ENCODE measurements at regions not wholly inside any gene's neighbourhood (a gene's known extent, or its start where the extent isn't known, plus 50 kb on each side); places are given as distances from the start of the nearest gene placed in this dataset.

DNA sequence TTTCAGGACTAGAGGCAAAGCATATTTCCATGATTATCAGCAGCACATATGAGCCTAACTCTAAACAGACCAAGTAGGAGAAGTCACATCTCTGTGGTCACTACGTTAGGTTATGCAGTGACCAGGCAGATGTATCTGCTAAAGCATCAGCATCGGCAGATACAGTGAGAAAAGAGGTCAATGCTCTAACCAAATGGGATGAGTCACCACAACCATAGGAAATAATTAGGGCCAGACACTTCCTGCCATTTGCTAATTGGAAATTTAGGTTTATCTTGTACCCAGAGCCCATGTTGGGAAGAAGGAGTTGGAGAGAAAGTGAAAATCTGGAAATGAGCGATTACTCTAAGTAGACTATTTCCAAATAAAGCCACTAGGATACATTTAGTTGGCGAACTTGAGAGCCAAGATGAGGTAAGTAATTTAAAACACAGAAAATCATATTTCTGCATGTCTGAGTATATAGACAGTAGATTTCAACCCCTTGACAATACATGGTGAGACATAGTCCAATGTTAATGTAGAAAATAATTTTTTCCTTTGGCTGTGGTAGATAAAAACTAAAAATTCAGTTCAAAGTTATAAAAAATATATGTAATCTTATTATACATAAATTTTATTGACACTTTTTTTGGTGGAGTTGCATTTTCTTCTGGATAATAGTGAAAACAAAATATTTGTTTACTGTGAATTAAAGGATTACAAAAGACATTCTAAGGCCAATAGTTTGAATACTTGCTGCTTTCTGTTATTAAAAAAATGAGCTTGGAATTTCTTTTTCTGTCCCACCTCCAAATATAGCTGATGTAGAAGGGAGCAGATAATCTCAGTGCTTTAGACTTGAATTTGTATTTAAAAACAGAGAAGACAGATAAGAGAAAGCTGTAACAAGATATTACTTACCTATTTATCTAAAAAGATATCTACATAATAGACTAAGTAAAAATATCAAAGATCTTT is 104.4 kb upstream of the CSNK1A1L start:
- TF ChIP-seq, protein P1, sequence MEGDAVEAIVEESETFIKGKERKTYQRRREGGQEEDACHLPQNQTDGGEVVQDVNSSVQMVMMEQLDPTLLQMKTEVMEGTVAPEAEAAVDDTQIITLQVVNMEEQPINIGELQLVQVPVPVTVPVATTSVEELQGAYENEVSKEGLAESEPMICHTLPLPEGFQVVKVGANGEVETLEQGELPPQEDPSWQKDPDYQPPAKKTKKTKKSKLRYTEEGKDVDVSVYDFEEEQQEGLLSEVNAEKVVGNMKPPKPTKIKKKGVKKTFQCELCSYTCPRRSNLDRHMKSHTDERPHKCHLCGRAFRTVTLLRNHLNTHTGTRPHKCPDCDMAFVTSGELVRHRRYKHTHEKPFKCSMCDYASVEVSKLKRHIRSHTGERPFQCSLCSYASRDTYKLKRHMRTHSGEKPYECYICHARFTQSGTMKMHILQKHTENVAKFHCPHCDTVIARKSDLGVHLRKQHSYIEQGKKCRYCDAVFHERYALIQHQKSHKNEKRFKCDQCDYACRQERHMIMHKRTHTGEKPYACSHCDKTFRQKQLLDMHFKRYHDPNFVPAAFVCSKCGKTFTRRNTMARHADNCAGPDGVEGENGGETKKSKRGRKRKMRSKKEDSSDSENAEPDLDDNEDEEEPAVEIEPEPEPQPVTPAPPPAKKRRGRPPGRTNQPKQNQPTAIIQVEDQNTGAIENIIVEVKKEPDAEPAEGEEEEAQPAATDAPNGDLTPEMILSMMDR (conservative IDR thresholded peaks at IDR 0.05; ENCODE audit: low read depth, low read length), result no peak
- no peak for DNase-seq (ENCODE audit: low read depth)

DNA sequence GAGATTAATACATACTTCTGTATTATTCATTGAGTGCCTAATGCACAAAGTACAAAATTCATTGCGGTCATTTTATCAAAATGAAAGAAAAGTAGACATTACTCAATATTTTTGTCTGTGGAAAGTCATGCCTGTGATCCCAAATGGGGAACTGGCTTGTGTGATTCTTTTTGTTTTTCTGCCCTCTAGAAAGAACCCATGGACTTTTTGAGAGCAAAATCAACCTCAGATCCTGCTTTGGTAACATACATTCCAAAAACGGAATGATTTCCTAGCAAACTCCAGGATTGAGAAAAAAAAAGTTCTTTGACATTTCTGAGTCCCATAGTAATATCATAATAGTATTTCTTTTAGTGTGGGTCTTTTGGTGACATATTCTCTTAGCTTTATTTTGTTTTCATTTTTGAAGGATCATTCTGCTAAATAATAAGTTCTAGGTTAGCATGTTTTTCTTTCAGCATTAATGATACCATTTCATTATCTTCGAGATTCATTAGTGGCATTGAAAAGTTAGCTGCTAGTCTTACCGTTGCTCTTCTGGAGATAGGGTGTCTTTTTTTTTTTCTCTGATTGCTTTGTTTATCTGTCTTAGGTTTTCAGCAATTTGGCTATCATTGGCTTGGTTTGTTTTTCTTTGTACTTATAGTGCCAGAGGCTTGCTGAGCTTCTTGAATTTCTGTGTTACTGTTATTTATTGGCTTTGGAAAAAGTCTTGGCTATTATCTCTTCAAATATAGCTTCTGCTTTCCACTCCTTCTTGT is 102.4 kb upstream of the CSNK1A1L start:
- no peak overlapping the region for H3K4me3 ChIP-seq (ENCODE audit: low read depth, low read length)
- DNase-seq (ENCODE audit: low read depth), result peak; percentile 42

More for the DNA sequence above, 104.4 kb upstream of the CSNK1A1L start:
- no peak overlapping the region for H3K4me3 ChIP-seq (ENCODE audit: low read depth, low read length)

DNA sequence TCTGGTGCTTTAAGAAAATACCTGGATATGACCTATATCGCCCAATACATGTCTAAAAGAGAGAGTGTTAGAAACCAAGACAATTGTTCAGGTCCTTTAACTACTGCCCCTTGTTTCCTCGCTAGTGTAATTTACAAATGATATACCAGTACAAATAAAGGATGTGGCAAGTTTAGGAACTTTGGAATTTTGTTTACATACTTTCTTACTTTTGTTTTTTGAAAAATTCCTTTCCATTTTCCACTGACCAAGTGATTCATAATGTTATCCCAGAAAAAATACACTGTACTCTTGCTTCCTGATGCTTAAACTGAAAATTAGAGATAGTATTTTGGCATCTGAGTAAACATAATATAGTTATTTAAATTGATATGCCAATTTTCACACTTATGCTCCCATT is 96.8 kb upstream of the CSNK1A1L start:
- H3K4me3 ChIP-seq (ENCODE audit: low read depth, low read length), result no peak overlapping the region
- DNase-seq (ENCODE audit: low read depth), result no peak
- TF ChIP-seq, protein P1 (conservative IDR thresholded peaks at IDR 0.05; ENCODE audit: low read depth, low read length), result no peak

More for the DNA sequence above, 102.4 kb upstream of the CSNK1A1L start:
- TF ChIP-seq, protein P1 (conservative IDR thresholded peaks at IDR 0.05; ENCODE audit: low read depth, low read length), result no peak

DNA sequence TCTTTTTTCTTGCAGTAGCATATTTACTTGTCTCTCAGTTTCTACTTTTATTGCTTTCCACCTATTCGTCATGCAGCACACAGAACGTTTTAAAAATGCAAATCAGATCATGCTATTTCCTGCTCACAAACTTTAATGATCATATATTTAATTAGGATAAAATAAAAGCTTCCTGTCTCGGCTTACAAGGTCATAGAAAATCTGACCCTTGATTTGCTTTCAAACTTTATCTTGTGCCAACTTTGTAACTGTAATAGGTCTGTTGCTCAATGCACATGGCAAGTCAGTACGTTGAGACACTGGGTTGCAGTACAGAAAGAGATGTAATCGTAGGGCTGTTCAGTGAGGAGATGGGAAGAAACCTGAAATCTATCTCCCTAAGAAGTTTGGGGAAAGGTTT is 95.6 kb upstream of the CSNK1A1L start:
- TF ChIP-seq, protein P1 (conservative IDR thresholded peaks at IDR 0.05; ENCODE audit: low read depth, low read length), result no peak

DNA sequence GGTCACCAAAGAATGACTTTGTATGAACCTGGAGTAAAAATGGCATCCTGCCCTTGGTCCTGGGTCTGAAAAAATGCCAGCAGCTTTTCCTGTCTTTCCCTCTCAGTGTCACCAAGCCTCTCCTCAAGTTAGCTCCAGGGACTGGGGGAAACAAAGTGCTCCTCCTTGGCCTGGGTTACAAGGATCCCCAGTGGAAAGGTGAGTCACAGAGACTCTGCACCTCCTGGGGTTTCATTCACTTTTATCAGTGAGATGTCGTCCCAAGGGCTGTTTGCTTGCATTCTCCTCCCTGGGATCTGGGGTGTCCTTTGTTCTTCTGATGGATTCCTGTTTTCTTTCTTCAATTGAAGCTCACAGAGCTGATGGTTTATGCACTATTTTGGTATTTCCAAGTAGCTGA is 93.2 kb upstream of the CSNK1A1L start:
- no peak for DNase-seq (ENCODE audit: low read depth)
- no peak overlapping the region for H3K4me3 ChIP-seq (ENCODE audit: low read depth, low read length)
- TF ChIP-seq, protein P1 (conservative IDR thresholded peaks at IDR 0.05; ENCODE audit: low read depth, low read length), result no peak

More for the DNA sequence above, 95.6 kb upstream of the CSNK1A1L start:
- DNase-seq (ENCODE audit: low read depth), result no peak
- H3K4me3 ChIP-seq (ENCODE audit: low read depth, low read length), result no peak overlapping the region

DNA sequence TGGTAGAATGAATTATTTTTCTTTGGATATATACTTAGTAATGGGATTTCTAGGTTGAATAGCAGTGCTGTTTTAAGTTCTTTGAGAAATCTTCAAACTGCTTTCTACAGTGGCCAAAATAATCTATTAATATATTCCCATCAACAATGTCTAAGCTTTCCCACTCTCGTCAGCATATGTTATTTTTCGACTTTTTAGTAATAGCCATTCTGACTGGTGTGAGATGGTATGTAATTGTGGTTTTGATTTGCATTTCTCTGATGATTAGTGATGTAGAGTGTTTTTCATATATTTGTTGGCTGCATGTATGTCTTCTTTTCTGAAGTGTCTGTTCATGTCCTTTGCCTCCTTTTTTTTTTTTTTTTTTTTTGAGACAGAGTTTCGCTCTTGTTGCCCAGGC is 90.2 kb upstream of the CSNK1A1L start:
- DNase-seq (ENCODE audit: low read depth), result no peak
- TF ChIP-seq, protein P1 (conservative IDR thresholded peaks at IDR 0.05; ENCODE audit: low read depth, low read length), result no peak
- no peak overlapping the region for H3K4me3 ChIP-seq (ENCODE audit: low read depth, low read length)

Data from choroid plexus epithelial cell (primary cell).